Endothelial cell of umbilical vein (primary cell): ENCODE measurements at regions not wholly inside any gene's neighbourhood (a gene's known extent, or its start where the extent isn't known, plus 50 kb on each side); places are given as distances from the start of the nearest gene placed in this dataset.

Experiments used
- BruUV-seq: library from RNA; stranded (reverse); fragments of 400-500 nt; replicated peaks from 2 replicates; lab custom pipeline; 2021; lab: Mats Ljungman, UMichigan
- CTCF ChIA-PET: fragments of 300-600, 350-600 bp; sonication (Branson Sonifier 250); formaldehyde crosslinking; loops from one replicate; lab custom pipeline; 2021; ENCODE audit warnings: antibody characterized with exemption, inconsistent platforms; lab: Charles Lee
- POLR2A ChIA-PET: fragments of 300-600, 350-600 bp; sonication (Branson Sonifier 250); formaldehyde crosslinking; loops from one replicate; lab custom pipeline; 2021; ENCODE audit warnings: antibody characterized with exemption, inconsistent platforms; lab: Charles Lee
- DNase-seq: peaks from one replicate; pipeline ENCODE4 v3.0.0-alpha.2; 2011; ENCODE audit warnings: low read depth, low spot score
- FAIRE-seq: peaks from 2 replicates; lab custom pipeline; 2011; peaks lifted over from hg19 to GRCh38; lab: Jason Lieb, UNC
- H2AFZ ChIP-seq: 2 replicates; pipeline ENCODE4 v1.6.0; 2012; ENCODE audit warnings: low read depth, low read length, control low read depth, inconsistent platforms
- H3K27ac ChIP-seq: 2 replicates; pipeline ENCODE4 v1.5.1; 2011; ENCODE audit warnings: low read depth, mild to moderate bottlenecking, control low read depth, low read length, moderate library complexity; ENCODE audit not compliant: insufficient read depth
- H3K27me3 ChIP-seq, 2 experiments: 2 replicates each; pipeline versions ENCODE4 v1.6.0 to v1.6.1; 2011; ENCODE audit warnings: low read length in 2 of 2, mixed read lengths in 1 of 2; ENCODE audit not compliant: control insufficient read depth in 2 of 2, insufficient read depth in 2 of 2
- H3K36me3 ChIP-seq, 2 experiments: 2 replicates in 1 of 2; 3 replicates in 1 of 2; pipeline ENCODE4 v1.5.1; 2011; ENCODE audit warnings: low read length in 2 of 2, mild to moderate bottlenecking in 1 of 2, moderate library complexity in 1 of 2; ENCODE audit not compliant: control insufficient read depth in 2 of 2, insufficient read depth in 2 of 2; ENCODE audit errors: extremely low read depth in 1 of 2
- H3K4me1 ChIP-seq: 3 replicates; pipeline ENCODE4 v1.5.1; 2011; ENCODE audit warnings: mild to moderate bottlenecking, low read length; ENCODE audit not compliant: control insufficient read depth, insufficient read depth; ENCODE audit errors: extremely low read depth
- H3K4me2 ChIP-seq: 2 replicates; pipeline ENCODE4 v1.6.1; 2011; ENCODE audit warnings: low read length, control low read depth, mixed read lengths; ENCODE audit not compliant: insufficient read depth
- H3K4me3 ChIP-seq, 3 experiments: fragments of 200-600 bp in 1 of 3; sonication (generic), shearing (Covaris generic) in 1 of 3; replicated peaks in 1 of 3; 2 replicates each; pipeline ENCODE4 v1.5.1; 2011 to 2016; ENCODE audit warnings: control low read depth in 3 of 3, low read length in 3 of 3, mild to moderate bottlenecking in 2 of 3, inconsistent platforms in 1 of 3, low read depth in 1 of 3, moderate library complexity in 1 of 3; ENCODE audit not compliant: insufficient read depth in 1 of 3
- H3K79me2 ChIP-seq: 2 replicates; pipeline ENCODE4 v1.6.0; 2012; ENCODE audit warnings: low read length, inconsistent platforms; ENCODE audit not compliant: control insufficient read depth, insufficient read depth
- H3K9ac ChIP-seq: replicated peaks from 2 replicates; pipeline ENCODE3; 2011; ENCODE audit warnings: low read length, control low read depth; ENCODE audit not compliant: insufficient read depth; ENCODE audit errors: extremely low read depth
- H3K9me1 ChIP-seq: replicated peaks from 3 replicates; pipeline ENCODE4 v1.6.0; 2011; ENCODE audit warnings: mild to moderate bottlenecking, low read length; ENCODE audit not compliant: control insufficient read depth, insufficient read depth; ENCODE audit errors: extremely low read depth
- H3K9me3 ChIP-seq: replicated peaks from 2 replicates; pipeline ENCODE4 v1.5.1; 2012; ENCODE audit warnings: low read length, inconsistent platforms; ENCODE audit not compliant: control insufficient read depth, insufficient read depth
- H4K20me1 ChIP-seq: replicated peaks from 2 replicates; pipeline ENCODE3; 2011; ENCODE audit warnings: mild to moderate bottlenecking, low read length; ENCODE audit not compliant: control insufficient read depth, insufficient read depth; ENCODE audit errors: extremely low read depth
- EZH2 ChIP-seq: IDR thresholded peaks from 2 replicates; pipeline ENCODE4 v1.6.1; 2012; ENCODE audit warnings: borderline replicate concordance, low read depth, mild to moderate bottlenecking, moderate library complexity, low read length, inconsistent platforms; ENCODE audit not compliant: severe bottlenecking
- FOS ChIP-seq: IDR thresholded peaks from 2 replicates; pipeline ENCODE4 v1.6.1; 2011; ENCODE audit warnings: mild to moderate bottlenecking, low read length, moderate library complexity, borderline replicate concordance; ENCODE audit not compliant: insufficient read depth
- GATA2 ChIP-seq: IDR thresholded peaks from 2 replicates; pipeline ENCODE4 v1.7.0; 2011; ENCODE audit warnings: low read depth, mild to moderate bottlenecking, moderate library complexity, mixed read lengths, low read length; ENCODE audit not compliant: insufficient read length, insufficient read depth
- JUN ChIP-seq: IDR thresholded peaks from 2 replicates; pipeline ENCODE4 v1.6.1; 2011; ENCODE audit warnings: borderline replicate concordance, low read depth; ENCODE audit not compliant: insufficient read length, insufficient read depth
- MYC ChIP-seq: IDR thresholded peaks from one replicate; pipeline ENCODE4 v1.6.1; 2011; ENCODE audit warnings: mild to moderate bottlenecking, low read depth, low read length
- POLR2A ChIP-seq: IDR thresholded peaks from 2 replicates; pipeline ENCODE4 v1.6.1; 2012; ENCODE audit warnings: low read depth, mild to moderate bottlenecking, control low read depth, low read length
- POLR2AphosphoS5 ChIP-seq: IDR thresholded peaks from 2 replicates; pipeline ENCODE4 v1.6.1; 2012; ENCODE audit warnings: low read depth, mild to moderate bottlenecking, control low read depth, low read length, moderate library complexity; ENCODE audit not compliant: insufficient read depth
- dilution Hi-C: fragments of 300-500 bp; cut with MboI; formaldehyde crosslinking; loops from one replicate; pipeline ENCODE4 v1.15.0; 2019; ENCODE audit warnings: low sequenced_read_pairs; ENCODE audit not compliant: extremely low pct_ligation_motif_present
- intact Hi-C: fragments of 100-400 bp; cut with micrococcal nuclease; formaldehyde crosslinking; loops from one replicate; pipeline ENCODE4 v1.10.0; 2022
- TF ChIP-seq, protein P1 (sequence below): IDR thresholded peaks from 2 replicates; pipeline ENCODE4 v1.6.1; 2011; ENCODE audit not compliant: insufficient read depth, insufficient read length
- TF ChIP-seq, protein P2 (sequence below), 2 donors: IDR thresholded peaks; 1 replicate in 1 of 2; 2 replicates in 1 of 2; pipeline ENCODE4 v1.5.1; 2011; ENCODE audit warnings: low read length in 2 of 2, mild to moderate bottlenecking in 2 of 2, moderate library complexity in 2 of 2, control low read depth in 1 of 2, inconsistent platforms in 1 of 2, low read depth in 1 of 2; ENCODE audit not compliant: insufficient read depth in 1 of 2; ENCODE audit errors: extremely low read depth in 1 of 2

DNA sequence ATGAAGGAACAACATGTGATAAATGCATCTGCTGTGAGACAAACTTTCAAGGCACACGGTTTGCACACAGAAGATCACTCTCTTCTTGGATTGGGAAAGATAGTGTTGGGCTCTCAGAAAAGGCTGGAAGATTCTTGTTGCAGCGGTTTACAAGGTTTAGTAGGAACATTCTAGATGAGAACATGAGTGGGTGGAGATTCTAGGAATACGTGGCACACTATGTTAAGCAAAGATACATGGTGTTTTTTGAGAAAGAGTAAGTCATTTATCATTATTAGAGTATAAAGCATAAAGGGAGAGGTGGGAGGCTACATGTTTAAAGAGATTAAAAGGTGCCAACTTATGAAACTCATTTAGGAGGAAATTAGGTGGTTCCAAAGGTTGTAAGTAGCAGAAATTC lies 348.8 kb upstream of the HS3ST1 start:
- no TSS peak for BruUV-seq
- no peak overlapping the region for H3K4me3 ChIP-seq

More for the DNA sequence above, 348.8 kb upstream of the HS3ST1 start:
- FAIRE-seq (no peak), DNase-seq (no peak)
- dilution Hi-C loops = no loop called here
- no peak overlapping the region for H3K9ac ChIP-seq
- intact Hi-C loops = no loop called here
- TF ChIP-seq EZH2 = no peak
- TF ChIP-seq, protein P1, sequence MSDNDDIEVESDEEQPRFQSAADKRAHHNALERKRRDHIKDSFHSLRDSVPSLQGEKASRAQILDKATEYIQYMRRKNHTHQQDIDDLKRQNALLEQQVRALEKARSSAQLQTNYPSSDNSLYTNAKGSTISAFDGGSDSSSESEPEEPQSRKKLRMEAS = no peak
- no peak for TF ChIP-seq GATA2
- TF ChIP-seq POLR2AphosphoS5 = no peak
- TF ChIP-seq MYC = no peak
- no peak for TF ChIP-seq JUN
- TF ChIP-seq, protein P2, sequence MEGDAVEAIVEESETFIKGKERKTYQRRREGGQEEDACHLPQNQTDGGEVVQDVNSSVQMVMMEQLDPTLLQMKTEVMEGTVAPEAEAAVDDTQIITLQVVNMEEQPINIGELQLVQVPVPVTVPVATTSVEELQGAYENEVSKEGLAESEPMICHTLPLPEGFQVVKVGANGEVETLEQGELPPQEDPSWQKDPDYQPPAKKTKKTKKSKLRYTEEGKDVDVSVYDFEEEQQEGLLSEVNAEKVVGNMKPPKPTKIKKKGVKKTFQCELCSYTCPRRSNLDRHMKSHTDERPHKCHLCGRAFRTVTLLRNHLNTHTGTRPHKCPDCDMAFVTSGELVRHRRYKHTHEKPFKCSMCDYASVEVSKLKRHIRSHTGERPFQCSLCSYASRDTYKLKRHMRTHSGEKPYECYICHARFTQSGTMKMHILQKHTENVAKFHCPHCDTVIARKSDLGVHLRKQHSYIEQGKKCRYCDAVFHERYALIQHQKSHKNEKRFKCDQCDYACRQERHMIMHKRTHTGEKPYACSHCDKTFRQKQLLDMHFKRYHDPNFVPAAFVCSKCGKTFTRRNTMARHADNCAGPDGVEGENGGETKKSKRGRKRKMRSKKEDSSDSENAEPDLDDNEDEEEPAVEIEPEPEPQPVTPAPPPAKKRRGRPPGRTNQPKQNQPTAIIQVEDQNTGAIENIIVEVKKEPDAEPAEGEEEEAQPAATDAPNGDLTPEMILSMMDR (IDR thresholded peaks at IDR 0.05; ENCODE audit: extremely low read depth in 1 of 2, insufficient read depth in 1 of 2, low read depth in 1 of 2, low read length in 2 of 2) = no peak
- TF ChIP-seq FOS = no peak
- no peak for TF ChIP-seq POLR2A
- POLR2A ChIA-PET = no interaction called here
- no peaks in the 10 kb centered on the region for H4K20me1 ChIP-seq
- no peak overlapping the region for H2AFZ ChIP-seq
- H3K4me1 ChIP-seq = peaks cover 12% of the 10 kb centered on the region
- CTCF ChIA-PET = no interaction called here
- no peaks in the 10 kb centered on the region for H3K9me1 ChIP-seq
- H3K27ac ChIP-seq = no peak overlapping the region
- no peaks in the 10 kb centered on the region for H3K27me3 ChIP-seq
- no peak overlapping the region for H3K4me2 ChIP-seq
- H3K9me3 ChIP-seq = no peaks in the 10 kb centered on the region
- no peaks in the 10 kb centered on the region for H3K36me3 ChIP-seq
- H3K79me2 ChIP-seq = no peaks in the 10 kb centered on the region
